Endometrial microvascular endothelial cells (primary cell): ENCODE measurements at regions not wholly inside any gene's neighbourhood (a gene's known extent, or its start where the extent isn't known, plus 50 kb on each side); places are given as distances from the start of the nearest gene placed in this dataset.

Experiments
- in situ Hi-C: cut with HindIII; loops from 2 replicates; pipeline ENCODE4 v1.10.0; 2017; ENCODE audit warnings: low sequenced_read_pairs, low pct_unique_long_range_greater_than_20kb; ENCODE audit errors: inconsistent ontology term

DNA sequence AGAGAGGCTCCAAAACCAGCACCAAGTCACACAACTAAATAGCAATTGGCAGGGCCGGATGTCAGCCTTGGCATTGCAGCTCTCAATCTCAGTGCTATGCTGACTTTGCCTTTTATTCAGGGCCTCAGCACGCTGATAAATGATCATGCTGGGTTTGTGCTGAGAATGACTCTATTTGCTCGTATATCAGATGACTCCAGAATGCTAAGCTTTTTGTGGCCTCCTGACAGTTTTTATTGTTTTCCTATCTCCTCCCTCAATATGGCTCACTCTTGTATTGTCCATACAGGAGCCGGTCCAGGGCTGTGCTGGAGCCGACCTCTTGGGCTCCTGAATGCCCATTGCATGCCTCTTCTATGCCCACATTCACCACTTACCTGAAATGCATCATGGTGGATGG is 211.0 kb downstream of the EFNB2 start:
- in situ Hi-C loops, result no loop called here

DNA sequence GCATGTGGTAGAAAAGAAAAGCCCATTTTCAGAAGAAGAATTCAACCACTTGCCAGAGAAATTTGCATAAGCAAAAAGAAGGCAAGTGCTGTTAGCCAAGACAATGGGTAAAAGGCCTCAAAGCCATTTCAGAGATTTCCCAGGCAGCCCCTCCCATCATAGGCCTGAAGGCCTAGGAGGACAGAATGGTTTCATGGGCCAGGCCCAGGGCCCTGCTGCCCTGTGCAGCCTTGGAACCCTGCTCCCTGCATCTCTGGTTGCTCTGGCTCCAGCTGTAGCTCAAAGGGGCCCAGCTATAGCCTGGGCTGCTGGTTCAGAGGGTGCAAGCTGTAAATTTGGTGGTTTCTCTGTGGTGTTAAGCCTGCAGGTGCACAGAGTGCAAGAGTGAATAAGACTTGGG is 212.8 kb downstream of the EFNB2 start:
- in situ Hi-C loops, result no loop called here

- in situ Hi-C loops, result no loop called here
Observed at GRCh38 chr13:106318941-106319411, 216.5 kb downstream of the EFNB2 start.

GRCh38 chr13:106314417-106314816 is 221.0 kb downstream of the EFNB2 start:
- in situ Hi-C loops, result no loop called here

DNA sequence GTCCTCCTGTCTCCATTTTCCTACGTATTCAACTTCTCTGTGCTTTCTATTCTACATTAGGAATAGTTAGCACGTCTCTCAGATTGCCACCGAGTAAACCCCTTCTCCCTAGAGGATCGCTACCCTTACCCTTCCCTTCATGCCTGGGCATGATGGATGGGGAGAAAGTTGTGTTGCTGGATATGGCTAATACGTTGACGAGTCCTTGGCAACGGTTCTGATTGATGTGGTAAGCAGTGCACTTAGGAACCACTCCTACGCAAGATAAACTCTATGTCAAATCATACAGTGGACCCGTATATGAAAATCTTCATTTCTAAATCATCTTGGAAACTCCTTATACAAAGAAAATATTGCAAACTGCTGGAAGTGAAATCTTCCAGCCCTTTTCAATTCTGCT is 224.5 kb downstream of the EFNB2 start:
- in situ Hi-C loops, result no loop called here

GRCh38 chr13:106310291-106310865 is 225.1 kb downstream of the EFNB2 start:
- in situ Hi-C loops, result no loop called here

- in situ Hi-C loops, result no loop called here
Observed at GRCh38 chr13:106306748-106307277, 228.6 kb downstream of the EFNB2 start.

- in situ Hi-C loops, result no loop called here
Observed at GRCh38 chr13:106302843-106303242, 232.6 kb downstream of the EFNB2 start.

GRCh38 chr13:106302011-106302410 is 233.5 kb downstream of the EFNB2 start:
- in situ Hi-C loops, result no loop called here

GRCh38 chr13:106299621-106300020 is 235.8 kb downstream of the EFNB2 start:
- in situ Hi-C loops, result no loop called here

GRCh38 chr13:106297283-106297682 is 238.2 kb downstream of the EFNB2 start:
- in situ Hi-C loops, result no loop called here

DNA sequence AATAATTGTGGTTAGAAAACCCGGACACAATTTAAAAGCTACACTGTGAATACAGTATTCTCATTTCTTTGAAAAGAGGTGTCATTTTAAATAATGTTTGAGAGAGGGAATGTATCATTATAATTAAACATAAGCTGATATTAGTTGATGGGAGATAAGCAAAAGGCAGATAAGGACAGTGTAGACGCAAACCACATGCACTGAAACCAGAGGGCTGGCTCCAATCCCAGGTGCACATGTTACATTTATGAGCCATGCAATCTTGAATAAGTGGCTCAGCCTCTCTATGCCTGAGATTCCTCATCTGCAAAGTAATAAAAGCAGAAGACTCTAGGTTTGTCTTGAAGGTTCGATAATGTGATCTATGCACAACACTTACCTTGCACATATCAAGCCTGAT is 238.7 kb downstream of the EFNB2 start:
- in situ Hi-C loops, result no loop called here

- in situ Hi-C loops, result no loop called here
Observed at GRCh38 chr13:106295971-106296370, 239.5 kb downstream of the EFNB2 start.

DNA sequence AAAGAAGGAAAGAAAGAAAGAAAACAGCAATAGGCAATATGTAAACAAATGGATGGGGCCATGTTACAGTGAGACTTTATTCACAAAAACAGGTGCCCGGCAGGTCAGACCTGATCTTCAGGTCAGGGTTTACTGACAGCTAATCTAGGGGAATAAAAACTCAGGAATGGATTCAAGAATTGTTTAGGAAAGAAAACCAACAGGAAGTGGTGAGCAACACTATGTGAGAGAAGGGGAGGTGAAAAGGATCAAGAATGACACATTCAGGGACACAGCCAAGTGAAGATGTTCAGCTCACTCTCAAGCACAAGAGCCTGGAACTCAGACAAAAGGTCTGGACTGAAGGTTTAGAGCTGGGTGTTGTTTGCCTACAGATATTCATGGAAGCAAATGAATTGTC is 244.5 kb downstream of the EFNB2 start:
- in situ Hi-C loops, result no loop called here

GRCh38 chr13:106287351-106287750 is 248.1 kb downstream of the EFNB2 start:
- in situ Hi-C loops, result no loop called here

DNA sequence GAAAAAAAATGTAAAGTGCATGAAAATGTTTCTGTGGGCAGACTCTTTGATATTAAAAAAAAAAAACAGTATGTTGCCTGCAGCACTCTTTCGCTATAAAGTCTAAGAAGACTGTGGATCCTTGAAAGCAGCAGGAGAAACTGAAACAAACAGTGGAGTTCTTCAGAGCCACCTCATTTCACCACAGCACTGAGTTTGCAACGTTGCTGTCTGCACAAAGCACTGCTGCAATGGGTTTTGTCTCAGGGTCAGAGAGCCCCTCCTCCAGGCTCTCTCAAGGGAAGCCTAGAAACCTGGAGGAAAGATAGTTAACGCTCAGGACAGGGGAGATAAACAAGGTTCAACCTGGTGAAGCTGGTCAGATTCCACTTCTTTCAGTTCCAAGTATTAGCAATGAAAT is 248.7 kb downstream of the EFNB2 start:
- in situ Hi-C loops, result no loop called here

DNA sequence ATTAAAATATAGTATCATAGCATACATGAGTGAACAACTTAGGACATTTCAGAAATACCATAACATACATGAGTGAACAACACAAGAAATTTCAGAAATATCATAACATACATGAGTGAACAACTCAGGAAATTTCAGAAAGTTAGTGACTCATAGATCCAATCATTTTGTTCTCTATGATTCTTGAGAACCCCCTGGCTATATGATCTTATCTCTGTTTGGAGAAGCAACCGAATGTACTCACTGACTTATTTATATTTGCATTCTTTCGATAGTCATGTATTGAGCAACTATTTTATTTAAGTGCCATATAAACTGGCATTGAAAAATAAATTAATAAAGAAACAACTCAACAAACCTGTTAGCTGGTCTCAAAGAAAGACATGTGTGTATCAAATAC is 251.1 kb downstream of the EFNB2 start:
- in situ Hi-C loops, result no loop called here

GRCh38 chr13:106281426-106281825 is 254.0 kb downstream of the EFNB2 start:
- in situ Hi-C loops, result no loop called here

DNA sequence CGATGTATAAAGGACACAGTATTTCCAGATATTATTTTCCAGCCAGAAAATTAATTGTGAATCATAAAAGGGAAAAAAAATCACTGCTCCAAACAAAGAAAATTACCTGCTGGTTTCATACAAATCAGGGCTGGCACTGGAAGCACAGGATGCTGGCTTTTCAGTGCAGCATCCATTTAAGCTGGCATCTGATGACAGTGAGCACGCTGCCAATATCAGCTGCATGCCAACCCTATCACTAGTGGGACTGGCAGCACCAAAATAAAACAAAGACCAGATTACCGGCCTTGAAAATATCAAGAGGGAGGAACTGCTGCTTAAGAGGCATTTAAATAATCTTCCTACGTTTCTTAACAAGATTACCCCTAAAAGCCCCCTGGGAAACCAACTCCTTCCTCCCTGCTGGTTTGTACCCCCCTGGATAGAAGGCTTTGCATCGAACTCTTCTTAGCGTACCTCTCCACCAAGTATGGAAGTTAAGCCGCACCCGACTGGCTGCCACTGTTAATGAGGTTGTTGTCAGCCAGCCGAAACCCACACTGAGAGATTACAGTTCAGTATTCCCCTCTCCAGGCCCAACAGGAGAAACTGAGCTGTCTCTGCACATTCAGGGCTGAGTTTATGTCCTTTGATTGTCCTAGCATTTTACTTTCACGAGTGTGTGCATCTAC is 257.8 kb downstream of the EFNB2 start:
- in situ Hi-C loops, result no loop called here

DNA sequence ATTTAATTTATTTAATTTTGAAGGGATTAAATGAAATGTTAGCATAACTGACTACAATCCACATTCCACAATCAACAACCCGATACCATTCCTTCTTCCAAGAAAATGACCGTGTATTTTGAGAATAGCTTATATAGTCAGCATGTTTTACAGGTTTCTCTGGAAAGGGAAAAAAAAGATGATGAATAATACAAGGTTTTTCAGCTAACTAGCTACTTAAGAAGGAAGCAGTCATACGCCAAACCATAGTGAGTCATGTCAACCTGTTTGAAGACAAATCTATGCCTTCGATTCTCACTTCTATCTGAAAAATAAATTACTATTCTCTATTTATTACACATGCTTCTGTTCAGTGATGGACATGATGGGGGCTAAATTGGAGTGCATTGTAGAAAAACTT is 258.6 kb downstream of the EFNB2 start:
- in situ Hi-C loops, result no loop called here
